Gastrocnemius medialis (tissue), 4 donors: ENCODE measurements at regions not wholly inside any gene's neighbourhood (a gene's known extent, or its start where the extent isn't known, plus 50 kb on each side); places are given as distances from the start of the nearest gene placed in this dataset.

ENCODE experiments used
- CTCF ChIP-seq, 5 experiments: fragments of 450-650 bp in 3 of 5; fragments of 200-600 bp in 2 of 5; sonication (generic) in 2 of 5; IDR thresholded peaks in 4 of 5; conservative IDR thresholded peaks in 1 of 5; 1 replicate in 4 of 5; 2 replicates in 1 of 5; pipeline ENCODE4 v1.5.1; 2016 to 2019; ENCODE audit warnings: antibody characterized with exemption in 5 of 5, mild to moderate bottlenecking in 3 of 5, moderate library complexity in 3 of 5
- POLR2A ChIP-seq, 2 donors: fragments of 450-650 bp; IDR thresholded peaks; one replicate each; pipeline ENCODE4 v1.6.1; 2017; ENCODE audit warnings: antibody characterized with exemption in 2 of 2, mild to moderate bottlenecking in 2 of 2, moderate library complexity in 2 of 2

DNA sequence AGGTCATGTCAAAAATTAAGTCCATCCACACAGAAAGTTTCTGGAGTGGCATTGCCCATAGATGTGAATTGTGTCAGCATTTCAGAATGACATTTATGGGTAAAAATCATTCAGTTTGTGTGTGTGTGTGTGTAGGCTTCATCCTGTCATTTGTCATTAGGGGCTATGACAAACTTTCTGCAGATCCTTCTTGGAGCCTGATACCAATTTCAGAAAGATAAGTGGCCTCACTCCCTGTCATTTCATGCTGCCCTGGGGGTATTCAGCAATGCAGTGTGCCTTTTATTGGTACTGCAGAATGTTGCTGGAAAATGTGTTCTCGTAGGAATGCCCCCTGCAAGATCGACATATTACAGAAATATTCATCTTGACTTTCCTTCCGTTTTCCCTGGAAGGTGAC, 659.7 kb downstream of the NLGN4X start:
- no peak for TF ChIP-seq POLR2A (IDR thresholded peaks at IDR 0.05)
- TF ChIP-seq CTCF (IDR thresholded peaks at IDR 0.05 in 4 of 5, conservative IDR thresholded peaks at IDR 0.05 in 1 of 5) = no peak
